ENCODE measurements at regions not wholly inside any gene's neighbourhood (a gene's known extent, or its start where the extent isn't known, plus 50 kb on each side); places are given as distances from the start of the nearest gene placed in this dataset.
"Not testable (repeated sequence)": the region's sequence is repeated elsewhere in the genome, so short reads cannot be mapped to it uniquely, and the experiment has no call there.

- TF ChIP-seq, protein P1, sequence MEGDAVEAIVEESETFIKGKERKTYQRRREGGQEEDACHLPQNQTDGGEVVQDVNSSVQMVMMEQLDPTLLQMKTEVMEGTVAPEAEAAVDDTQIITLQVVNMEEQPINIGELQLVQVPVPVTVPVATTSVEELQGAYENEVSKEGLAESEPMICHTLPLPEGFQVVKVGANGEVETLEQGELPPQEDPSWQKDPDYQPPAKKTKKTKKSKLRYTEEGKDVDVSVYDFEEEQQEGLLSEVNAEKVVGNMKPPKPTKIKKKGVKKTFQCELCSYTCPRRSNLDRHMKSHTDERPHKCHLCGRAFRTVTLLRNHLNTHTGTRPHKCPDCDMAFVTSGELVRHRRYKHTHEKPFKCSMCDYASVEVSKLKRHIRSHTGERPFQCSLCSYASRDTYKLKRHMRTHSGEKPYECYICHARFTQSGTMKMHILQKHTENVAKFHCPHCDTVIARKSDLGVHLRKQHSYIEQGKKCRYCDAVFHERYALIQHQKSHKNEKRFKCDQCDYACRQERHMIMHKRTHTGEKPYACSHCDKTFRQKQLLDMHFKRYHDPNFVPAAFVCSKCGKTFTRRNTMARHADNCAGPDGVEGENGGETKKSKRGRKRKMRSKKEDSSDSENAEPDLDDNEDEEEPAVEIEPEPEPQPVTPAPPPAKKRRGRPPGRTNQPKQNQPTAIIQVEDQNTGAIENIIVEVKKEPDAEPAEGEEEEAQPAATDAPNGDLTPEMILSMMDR (IDR thresholded peaks at IDR 0.05; ENCODE audit: low read depth, low read length) = no peak
- DNase-seq (ENCODE audit: low read depth, low spot score) = no peak
- in situ Hi-C loops (cut with HindIII; ENCODE audit: low sequenced_read_pairs) = no loop called here
- H3K4me3 ChIP-seq (ENCODE audit: low read depth, low read length) = no peak overlapping the region
Measured at GRCh38 chr1:8232036-8232757, 85.7 kb upstream of the SLC45A1 start.

- in situ Hi-C loops (cut with HindIII; ENCODE audit: low sequenced_read_pairs) = no loop called here
- TF ChIP-seq, protein P1 (IDR thresholded peaks at IDR 0.05; ENCODE audit: low read depth, low read length) = no peak
- H3K4me3 ChIP-seq (ENCODE audit: low read depth, low read length) = no peak overlapping the region
- no peak for DNase-seq (ENCODE audit: low read depth, low spot score)
Measured at GRCh38 chr1:8230292-8230621, 87.7 kb upstream of the SLC45A1 start.

DNA sequence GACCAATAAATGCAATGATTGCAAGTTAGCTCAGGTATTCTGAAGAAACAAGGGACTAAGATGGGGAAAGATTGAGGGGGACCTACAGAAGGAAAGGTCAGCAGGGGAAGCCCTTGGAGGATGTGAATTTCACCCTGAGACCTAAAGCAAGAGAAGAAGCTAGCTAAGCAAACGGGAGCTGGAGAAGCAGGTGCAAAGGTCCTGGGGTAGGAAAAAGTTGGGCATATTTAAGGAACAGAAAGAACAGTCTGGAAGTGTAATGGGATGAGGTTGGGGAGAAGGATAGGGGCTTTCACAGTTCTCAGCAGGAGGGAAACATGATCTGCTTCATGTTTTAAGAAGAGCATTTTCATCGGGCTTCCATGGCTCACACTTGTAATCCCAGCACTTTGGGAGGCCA, 89.7 kb upstream of the SLC45A1 start:
- in situ Hi-C loops (cut with HindIII; ENCODE audit: low sequenced_read_pairs) = no loop called here
- H3K4me3 ChIP-seq (ENCODE audit: low read depth, low read length) = no peak overlapping the region
- DNase-seq (ENCODE audit: low read depth, low spot score) = no peak
- TF ChIP-seq, protein P1 (IDR thresholded peaks at IDR 0.05; ENCODE audit: low read depth, low read length) = no peak

DNA sequence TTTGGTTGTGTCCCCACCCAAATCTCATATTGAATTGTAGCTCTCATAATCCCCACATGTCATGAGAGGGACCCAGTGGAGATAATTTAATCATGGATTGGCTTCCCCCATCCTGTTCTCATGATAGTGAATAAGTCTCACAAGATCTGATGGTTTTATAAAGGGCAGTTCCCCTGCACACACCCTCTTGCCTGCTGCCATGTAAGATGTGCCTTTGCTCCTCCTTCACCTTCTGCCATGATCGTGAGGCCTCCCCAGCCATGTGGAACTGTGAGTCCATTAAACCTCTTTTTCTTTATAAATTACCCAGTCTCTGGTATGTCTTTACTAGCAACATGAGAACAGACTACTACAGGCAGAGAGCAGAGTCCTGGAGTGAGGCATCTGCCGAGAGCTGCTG, 90.2 kb upstream of the SLC45A1 start:
- DNase-seq (ENCODE audit: low read depth, low spot score); in situ Hi-C loops (cut with HindIII; ENCODE audit: low sequenced_read_pairs); H3K4me3 ChIP-seq (ENCODE audit: low read depth, low read length): not testable (repeated sequence)

DNA sequence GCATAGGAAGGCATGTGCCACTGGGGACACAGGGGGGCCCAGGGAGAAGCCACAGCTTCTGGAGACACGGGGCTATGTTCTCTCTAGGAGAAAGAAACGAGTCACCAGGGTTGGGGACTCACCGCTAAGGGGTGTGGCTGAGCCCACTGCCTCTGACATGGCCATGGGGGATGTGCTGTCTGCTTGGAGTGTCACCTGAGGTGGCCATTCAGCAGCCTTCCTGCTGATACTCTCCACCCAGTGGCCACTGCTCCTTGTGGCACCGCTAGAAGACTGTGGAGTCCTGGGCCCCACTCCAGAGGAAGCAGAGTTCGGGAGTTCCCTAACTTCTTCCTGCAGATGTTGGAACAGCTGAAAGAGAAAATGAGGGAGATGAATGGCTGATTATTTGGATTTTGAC, 91.2 kb upstream of the SLC45A1 start:
- in situ Hi-C loops (cut with HindIII; ENCODE audit: low sequenced_read_pairs) = no loop called here
- H3K4me3 ChIP-seq (ENCODE audit: low read depth, low read length) = no peak overlapping the region
- no peak for DNase-seq (ENCODE audit: low read depth, low spot score)
- TF ChIP-seq, protein P1 (IDR thresholded peaks at IDR 0.05; ENCODE audit: low read depth, low read length) = no peak

GRCh38 chr1:8226024-8226423, 91.9 kb upstream of the SLC45A1 start:
- H3K4me3 ChIP-seq (ENCODE audit: low read depth, low read length); DNase-seq (ENCODE audit: low read depth, low spot score); in situ Hi-C loops (cut with HindIII; ENCODE audit: low sequenced_read_pairs): not testable (repeated sequence)

- no peak for DNase-seq (ENCODE audit: low read depth, low spot score)
- no peak overlapping the region for H3K4me3 ChIP-seq (ENCODE audit: low read depth, low read length)
- in situ Hi-C loops (cut with HindIII; ENCODE audit: low sequenced_read_pairs) = no loop called here
- TF ChIP-seq, protein P1 (IDR thresholded peaks at IDR 0.05; ENCODE audit: low read depth, low read length) = no peak
Measured at GRCh38 chr1:8223526-8223925, 94.4 kb upstream of the SLC45A1 start.

GRCh38 chr1:8222789-8223188, 95.1 kb upstream of the SLC45A1 start:
- TF ChIP-seq, protein P1 (IDR thresholded peaks at IDR 0.05; ENCODE audit: low read depth, low read length) = no peak
- in situ Hi-C loops (cut with HindIII; ENCODE audit: low sequenced_read_pairs) = no loop called here

More at GRCh38 chr1:8222789-8223188, 95.1 kb upstream of the SLC45A1 start:
- no peak for DNase-seq (ENCODE audit: low read depth, low spot score)
- H3K4me3 ChIP-seq (ENCODE audit: low read depth, low read length) = no peak overlapping the region

All from astrocyte of the spinal cord (primary cell).